Activated CD4-positive, CD25-positive, alpha-beta regulatory T cell treated with anti-CD3 and anti-CD28 coated beads, Interleukin-2, amount 50 U/mL, for 24 hours (primary cell): ENCODE measurements at regions not wholly inside any gene's neighbourhood (a gene's known extent, or its start where the extent isn't known, plus 50 kb on each side); places are given as distances from the start of the nearest gene placed in this dataset.

ENCODE experiments used
- ATAC-seq, 2 donors: fragments of 150-1000 bp; cut with Tn5 transposase; one replicate each; pipeline ENCODE4 v1.10.0; 2021; ENCODE audit warnings: mild to moderate bottlenecking in 1 of 2, moderate library complexity in 1 of 2

GRCh38 chr2:181114021-181114420 lies 133.6 kb downstream of the UBE2E3 start:
- ATAC-seq = no peak

- ATAC-seq = no peak
Measured at GRCh38 chr2:181116261-181116660, 135.9 kb downstream of the UBE2E3 start.

GRCh38 chr2:181117206-181117925 lies 137.0 kb downstream of the UBE2E3 start:
- ATAC-seq = peak in 1 of 2 donors; percentile 28

GRCh38 chr2:181120625-181121024 lies 140.2 kb downstream of the UBE2E3 start:
- ATAC-seq = no peak

- ATAC-seq = no peak
Measured at GRCh38 chr2:181121996-181122395, 141.6 kb downstream of the UBE2E3 start.

GRCh38 chr2:181122601-181123000 lies 142.2 kb downstream of the UBE2E3 start:
- no peak for ATAC-seq

- ATAC-seq = peak; percentile 80 to 83
Measured at GRCh38 chr2:181123798-181124231, 143.4 kb downstream of the UBE2E3 start.

- ATAC-seq = no peak
Measured at GRCh38 chr2:181124497-181124896, 144.1 kb downstream of the UBE2E3 start.

- ATAC-seq = no peak
Measured at GRCh38 chr2:181125359-181125758, 145.0 kb downstream of the UBE2E3 start.

GRCh38 chr2:181126311-181126868 lies 146.0 kb downstream of the UBE2E3 start:
- no peak for ATAC-seq

GRCh38 chr2:181128199-181128598 lies 147.8 kb downstream of the UBE2E3 start:
- ATAC-seq = peak; percentile 59 to 64

GRCh38 chr2:181129364-181130056 lies 149.1 kb downstream of the UBE2E3 start:
- no peak for ATAC-seq

GRCh38 chr2:181130686-181131085 lies 150.3 kb downstream of the UBE2E3 start:
- ATAC-seq = no peak

GRCh38 chr2:181131584-181131983 lies 151.2 kb downstream of the UBE2E3 start:
- no peak for ATAC-seq

GRCh38 chr2:181138816-181139215 lies 158.4 kb downstream of the UBE2E3 start:
- ATAC-seq = no peak

- no peak for ATAC-seq
Measured at GRCh38 chr2:181139831-181140230, 159.4 kb downstream of the UBE2E3 start.

GRCh38 chr2:181140414-181140813 lies 160.0 kb downstream of the UBE2E3 start:
- no peak for ATAC-seq

GRCh38 chr2:181140928-181141327 lies 160.5 kb downstream of the UBE2E3 start:
- no peak for ATAC-seq

- no peak for ATAC-seq
Measured at GRCh38 chr2:181141676-181142075, 161.3 kb downstream of the UBE2E3 start.

GRCh38 chr2:181142514-181142913 lies 162.1 kb downstream of the UBE2E3 start:
- ATAC-seq = peak; percentile 87 to 89

GRCh38 chr2:181143790-181144300 lies 163.4 kb downstream of the UBE2E3 start:
- no peak for ATAC-seq

GRCh38 chr2:181145645-181146044 lies 165.2 kb downstream of the UBE2E3 start:
- ATAC-seq = no peak

GRCh38 chr2:181146171-181146570 lies 165.8 kb downstream of the UBE2E3 start:
- peak; percentile 25 to 48 for ATAC-seq

GRCh38 chr2:181149056-181149455 lies 168.7 kb downstream of the UBE2E3 start:
- ATAC-seq = no peak
